Stimulated activated CD8-positive, alpha-beta memory T cell treated with anti-CD3 and anti-CD28 coated beads, Interleukin-12 subunit alpha, Interleukin-12 subunit beta, amount 100 ng/mL, for 1 hour (primary cell): ENCODE measurements at regions not wholly inside any gene's neighbourhood (a gene's known extent, or its start where the extent isn't known, plus 50 kb on each side); places are given as distances from the start of the nearest gene placed in this dataset.

Experiments
- DNase-seq: peaks from one replicate; pipeline ENCODE4 v3.0.0-alpha.2; 2020; ENCODE audit warnings: low read depth

DNA sequence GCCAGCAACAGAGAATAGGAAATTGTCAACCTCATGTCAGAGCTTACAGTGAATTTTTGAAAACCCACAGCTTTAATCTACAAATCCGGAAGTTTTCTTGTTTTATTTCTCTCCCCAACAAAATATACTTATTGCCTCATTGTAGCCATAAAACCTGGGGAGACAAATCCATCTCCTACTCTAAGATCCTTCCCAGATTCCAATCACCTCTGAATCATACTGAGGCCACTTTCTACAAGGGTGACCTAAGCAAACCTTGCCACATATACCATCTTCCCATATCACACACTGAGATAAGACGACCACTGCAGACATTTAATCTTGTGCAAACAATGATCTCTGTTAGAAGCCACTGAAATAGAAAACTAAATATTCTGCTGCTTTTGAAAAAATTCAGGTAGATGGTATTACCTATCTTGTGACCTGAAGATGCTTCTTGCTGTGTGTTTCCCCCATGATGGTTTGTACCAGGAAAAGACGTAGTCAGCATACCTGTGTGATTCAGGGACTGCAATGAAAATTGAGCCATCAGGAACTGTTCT, 171.5 kb upstream of the DUSP10 start:
- no peak for DNase-seq

DNA sequence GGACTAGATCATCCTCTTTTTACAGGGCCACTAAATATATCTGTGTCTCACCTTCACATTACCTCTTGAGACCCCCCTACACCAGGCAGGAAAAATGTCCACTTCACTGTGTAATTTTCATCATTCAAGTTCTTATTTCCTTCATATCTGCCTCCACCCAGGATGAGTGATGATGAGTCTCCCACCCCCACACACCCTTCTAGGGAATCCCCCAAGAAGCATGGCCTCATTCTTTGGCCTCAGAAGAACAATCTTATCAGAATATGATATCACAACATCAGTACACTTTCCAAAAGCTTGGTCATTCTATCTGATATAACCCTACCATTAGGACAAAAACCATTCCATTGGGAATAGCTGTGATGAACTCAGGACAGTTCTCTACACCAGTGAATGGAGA, 170.3 kb upstream of the DUSP10 start:
- DNase-seq, result no peak

DNA sequence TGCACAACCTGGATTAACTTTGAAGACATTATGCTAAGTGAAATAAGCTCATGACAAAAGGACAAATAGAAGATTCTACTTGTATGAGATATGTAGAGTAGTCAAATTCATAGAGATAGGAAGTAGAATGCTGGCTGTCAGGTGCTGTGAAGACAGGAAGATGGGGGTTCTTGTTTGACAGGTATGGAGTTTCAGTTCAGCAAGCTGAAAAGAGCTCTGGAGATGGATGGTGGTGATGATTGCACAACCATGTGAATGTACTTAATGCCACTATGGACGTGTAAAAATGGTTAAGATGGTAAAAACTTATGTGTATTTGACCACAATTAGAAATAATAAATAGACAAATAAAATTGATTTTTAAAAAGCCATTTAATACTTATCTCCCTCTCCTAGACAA, 169.8 kb upstream of the DUSP10 start:
- DNase-seq, result no peak

DNA sequence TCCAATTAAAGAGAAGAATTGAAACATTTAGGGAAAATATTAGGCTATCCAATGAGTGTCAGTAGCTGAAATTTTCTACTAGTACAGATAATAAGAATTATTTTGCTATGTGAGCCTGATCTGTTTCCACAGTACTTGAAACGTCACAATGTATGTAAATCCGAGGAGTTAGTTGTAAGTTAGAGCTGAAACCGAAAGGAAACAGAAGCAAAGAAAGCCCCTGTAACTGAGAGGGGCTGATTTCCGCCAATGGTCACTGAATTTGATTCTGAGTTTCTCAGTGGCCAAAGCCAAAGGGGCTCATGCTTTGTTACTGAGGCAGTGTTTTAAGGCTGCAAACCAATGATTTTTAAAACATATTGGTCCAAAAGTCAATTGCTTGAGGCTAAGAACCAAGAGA, 168.3 kb upstream of the DUSP10 start:
- DNase-seq, result no peak

DNA sequence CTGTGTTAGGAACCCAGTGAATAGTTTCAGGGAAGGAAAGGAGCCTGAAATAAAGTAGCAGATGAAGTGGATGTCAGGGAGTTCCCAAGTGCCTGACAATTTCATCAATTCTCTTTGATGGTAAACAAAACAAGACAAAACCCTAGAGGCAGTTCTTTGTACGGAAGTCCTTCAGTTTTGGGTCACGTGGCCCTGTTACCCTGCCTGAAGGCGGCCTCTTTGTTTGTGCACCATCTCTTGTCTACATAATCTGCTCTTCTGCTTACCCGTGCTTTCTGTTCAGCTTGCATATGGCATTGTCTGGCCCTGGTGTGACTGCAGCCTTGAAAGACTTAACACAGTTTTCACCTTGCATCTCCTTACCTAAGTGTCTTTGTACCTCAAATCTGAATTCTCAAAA, 166.7 kb upstream of the DUSP10 start:
- no peak for DNase-seq

DNA sequence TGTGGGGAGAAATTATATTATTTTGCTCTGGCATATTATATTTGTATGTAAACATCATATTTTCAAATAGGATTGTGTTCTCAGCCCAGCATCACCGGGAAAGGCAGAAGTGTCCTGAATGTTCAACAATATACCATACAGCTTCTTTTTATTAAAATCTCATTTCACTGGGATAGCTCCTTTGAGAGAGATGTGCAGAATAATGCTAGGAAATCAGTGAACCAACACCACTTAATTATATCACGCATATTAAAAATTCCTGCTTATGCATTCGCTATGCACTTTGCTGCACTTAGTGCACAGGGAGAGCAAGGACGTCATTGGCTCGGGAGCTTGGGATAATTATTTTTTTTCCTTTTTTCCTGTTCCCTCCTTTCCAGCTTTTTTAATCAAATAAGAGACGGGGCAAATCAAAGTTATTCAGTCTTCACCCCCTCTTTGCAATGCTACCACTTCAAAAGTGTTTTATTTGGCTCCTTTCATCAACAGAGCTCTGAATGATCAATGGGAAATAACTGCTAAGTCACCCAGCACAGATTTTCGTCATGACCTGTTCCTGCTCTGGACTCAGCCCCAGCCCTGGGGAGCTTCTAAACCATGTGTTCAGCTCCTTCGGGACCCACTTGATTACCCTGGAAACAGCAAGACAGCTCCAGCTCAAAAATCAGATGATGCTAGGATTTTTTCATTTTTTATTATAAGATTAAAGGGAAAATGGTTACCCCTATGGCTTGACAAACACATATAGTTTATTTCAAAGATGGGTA, 165.5 kb upstream of the DUSP10 start:
- no peak for DNase-seq

DNA sequence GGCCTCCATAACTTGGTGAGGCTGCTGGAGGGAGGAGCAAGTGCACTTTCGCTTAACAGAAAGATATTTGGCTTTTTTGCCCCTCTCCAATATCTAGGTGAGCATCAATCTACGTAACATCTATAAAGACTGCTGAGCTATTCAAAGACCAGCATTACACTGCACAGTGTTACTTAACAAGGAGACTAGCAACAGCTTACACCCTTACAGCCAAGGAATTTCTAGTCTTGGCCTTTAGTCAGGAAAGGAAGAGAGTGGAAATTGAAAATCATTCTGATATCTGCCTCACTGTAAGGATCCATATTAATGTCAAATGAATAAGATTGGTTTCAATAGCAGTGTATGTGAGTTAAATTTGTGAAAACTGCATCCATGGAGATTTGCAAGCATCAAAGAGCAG, 163.9 kb upstream of the DUSP10 start:
- no peak for DNase-seq

DNA sequence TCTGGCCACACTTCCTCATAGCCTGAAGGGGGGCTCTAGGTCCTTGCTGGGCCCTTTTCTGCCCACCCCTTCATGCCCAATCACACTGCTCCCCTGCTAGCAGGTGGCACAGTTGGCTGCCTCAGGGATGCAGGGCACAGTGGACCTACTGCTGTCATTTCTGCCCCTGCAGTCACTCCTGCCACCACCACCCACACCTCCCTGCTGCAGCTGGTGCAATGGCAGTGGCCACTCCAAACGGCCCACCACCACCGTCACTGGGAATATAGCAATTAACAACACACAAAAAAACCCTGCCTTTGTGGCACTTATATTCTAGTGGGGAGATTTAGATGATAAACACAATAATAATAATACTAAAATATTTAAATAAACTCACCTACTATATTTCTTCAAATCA, 162.4 kb upstream of the DUSP10 start:
- DNase-seq, result no peak

DNA sequence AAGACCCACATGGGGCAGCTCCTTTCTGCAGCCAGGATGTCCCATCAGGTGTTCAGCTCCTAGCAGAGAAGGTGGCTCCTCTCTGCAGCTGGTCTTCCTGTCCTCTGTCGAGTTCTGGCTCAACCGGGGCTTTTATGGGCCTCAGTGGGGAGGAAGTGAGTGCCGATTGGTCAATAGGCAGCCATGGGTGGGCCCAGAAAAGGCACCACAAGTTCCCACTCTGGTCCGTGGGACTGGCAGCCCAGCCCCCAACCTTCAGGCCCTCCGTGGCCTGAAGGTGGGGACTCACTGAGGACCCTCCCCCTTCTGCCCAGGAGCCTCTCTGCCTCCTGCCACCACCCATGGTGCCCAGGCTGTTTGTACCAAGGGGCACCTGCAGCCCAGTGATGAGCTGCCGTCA, 161.7 kb upstream of the DUSP10 start:
- DNase-seq, result no peak

DNA sequence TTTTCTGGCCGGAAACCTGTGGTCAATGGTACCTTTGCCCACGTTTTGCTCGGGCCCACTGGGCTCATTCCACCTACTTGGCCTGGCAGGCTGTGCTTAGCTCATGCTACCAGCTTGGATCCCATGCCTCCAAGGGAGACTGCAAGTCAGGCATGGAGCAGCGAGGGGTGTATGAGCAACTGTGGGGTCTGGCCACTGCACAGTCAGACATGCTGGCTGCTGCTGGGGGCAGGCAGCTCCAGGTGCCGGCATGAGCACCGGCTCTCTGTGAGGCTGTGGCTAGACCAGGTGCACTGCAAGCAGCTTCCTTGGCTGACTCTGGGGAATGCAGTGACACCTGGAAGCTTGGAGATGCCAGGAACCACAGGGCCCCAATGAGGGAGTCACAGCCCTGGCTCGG, 161.1 kb upstream of the DUSP10 start:
- no peak for DNase-seq

DNA sequence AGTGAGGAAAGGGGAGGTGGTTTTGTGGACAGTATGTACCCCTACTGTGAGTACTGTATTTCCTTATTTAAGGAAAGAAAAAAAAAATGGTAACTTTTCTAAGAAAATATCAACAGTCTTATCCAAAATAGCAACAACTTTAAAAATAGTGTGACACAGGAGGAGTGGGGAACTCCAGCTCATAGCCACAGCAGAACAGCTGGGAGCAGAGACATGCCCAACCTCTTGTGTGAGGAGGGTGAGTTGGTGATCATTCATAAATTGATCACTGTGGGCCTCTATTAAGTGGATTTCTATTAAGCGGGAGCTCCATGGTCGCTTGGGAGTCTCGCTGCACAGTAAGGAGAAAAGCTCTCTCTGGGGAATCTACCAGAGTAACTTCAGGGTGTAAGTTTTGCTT, 158.8 kb upstream of the DUSP10 start:
- DNase-seq, result no peak

DNA sequence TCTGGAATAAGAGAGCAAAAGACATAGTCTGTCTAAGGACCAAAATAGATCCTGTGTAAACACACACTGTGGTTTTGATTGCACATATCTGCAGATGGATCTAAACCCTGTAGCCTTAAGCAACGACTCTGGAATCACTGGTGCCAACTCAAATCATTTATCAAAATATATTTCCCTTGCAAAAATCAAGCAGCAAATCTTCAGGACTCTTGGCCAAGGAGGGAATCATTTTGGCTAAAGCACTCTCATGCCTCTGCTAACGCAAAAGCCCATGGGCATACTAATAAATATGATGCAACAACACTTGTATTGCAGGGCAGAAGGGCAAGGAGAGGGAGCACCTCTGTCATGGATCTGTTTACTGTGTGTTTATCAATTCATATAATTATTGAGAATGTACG, 155.4 kb upstream of the DUSP10 start:
- DNase-seq, result no peak

DNA sequence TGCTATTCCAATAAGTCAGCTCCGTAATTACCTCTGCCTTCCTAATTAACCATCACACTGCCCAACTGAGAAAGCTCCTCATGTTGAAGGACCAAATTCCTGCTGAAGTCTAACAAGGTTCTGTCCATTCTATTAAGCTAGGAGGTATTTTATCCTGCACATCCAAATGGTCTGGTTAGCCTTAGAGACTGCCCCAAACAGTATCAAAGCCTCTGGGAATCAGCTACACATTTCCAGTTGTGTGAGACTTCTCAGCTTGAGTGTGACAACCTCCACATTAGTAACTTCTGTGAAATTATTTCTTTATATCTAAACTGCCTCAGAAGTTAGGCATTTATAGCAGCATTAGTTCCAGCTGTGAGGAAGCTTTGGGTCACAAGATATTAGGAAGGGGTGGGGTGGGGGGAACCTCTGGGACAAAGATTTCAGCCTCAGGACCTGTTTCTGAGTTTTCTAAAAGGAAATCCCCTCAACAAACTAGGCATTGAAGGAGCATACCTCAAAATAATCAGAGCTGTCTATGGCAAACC, 150.5 kb upstream of the DUSP10 start:
- no peak for DNase-seq

DNA sequence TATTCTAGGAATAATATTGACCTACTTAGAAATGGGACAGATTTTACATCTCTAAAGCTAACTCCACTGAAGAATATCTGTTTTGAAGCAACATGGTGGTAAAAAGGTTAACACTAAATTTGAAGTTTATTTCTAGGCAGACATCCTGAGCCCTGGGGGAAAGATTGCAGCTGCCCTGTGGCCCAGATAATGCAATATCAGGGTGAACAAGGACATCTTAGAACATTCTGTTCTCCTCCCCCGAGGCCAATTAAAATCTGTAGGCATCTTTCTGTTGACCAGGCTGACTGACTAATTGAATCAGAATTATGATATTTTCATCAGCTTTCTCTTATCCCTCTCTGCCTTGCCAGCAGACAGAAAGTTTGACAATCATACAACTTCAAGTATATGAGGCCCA, 149.8 kb upstream of the DUSP10 start:
- DNase-seq, result no peak

DNA sequence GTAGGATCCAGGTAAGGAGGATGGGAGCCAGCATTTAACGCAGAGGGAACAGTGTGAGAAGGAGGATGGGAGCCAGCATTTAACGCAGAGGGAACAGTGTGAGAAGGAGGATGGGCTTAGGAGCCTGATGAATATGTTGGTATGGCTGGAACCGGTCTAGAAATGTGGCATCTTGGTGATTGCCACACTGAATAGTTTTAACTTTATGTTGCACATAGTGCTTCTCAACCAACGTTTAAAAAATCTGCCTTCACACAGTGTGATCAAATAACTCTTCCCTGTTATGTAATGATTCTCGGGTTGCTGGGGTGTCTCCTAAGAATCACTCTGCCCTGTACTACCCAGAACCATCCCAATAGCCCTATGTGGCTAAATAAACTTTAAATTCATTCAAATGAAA, 146.9 kb upstream of the DUSP10 start:
- no peak for DNase-seq

DNA sequence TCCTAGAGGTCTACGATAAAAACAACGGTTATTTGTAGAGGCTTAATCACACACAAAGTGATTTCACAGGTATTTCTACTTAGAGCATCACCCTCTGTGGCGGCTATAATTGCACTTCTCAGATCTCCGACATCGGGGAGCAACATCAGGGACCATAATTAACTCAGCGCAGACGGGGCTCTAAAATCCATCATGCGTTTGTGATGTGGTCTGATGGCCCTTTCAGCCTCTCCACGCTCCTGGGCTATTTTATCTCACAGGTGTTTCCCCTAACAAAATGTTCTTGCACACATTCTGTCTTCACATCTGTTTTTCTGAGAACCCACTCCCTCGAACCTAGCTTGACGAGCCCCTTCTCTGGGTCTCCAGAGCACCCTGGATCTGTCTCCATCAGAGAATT, 146.3 kb upstream of the DUSP10 start:
- no peak for DNase-seq

DNA sequence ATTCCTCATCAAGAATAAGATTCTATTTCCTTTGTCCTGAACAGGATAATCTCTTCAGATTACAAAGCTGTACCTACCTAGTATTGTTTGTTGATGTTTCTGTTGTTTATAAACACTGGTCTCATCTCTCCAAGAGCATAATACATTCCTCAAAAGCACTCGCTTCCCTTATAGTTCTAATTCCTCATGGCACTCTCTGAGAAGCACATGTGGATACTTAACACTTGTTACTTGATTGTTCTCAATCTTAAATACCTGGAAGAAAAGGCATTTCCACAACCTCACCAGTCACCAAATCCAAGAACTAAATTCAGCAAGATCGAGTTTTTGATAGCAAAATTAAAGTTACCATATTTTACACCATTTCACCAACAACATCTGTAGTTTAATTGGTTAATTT, 145.9 kb upstream of the DUSP10 start:
- DNase-seq, result no peak

DNA sequence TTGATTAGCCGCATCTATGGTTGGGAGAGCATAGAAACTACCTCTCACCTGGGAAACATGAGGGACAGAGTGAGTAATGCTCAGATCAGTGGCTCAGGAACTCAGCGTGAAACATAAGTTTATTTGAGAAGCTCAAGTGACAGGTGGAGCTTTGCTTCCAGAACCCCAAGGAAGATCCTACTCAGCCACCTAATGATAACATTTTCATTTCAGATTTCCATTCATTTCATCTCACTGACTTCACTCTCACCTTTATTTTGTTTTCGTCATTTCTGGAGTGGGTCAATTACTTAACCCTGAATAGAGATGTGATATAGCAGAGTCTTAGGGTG, 145.5 kb upstream of the DUSP10 start:
- no peak for DNase-seq

DNA sequence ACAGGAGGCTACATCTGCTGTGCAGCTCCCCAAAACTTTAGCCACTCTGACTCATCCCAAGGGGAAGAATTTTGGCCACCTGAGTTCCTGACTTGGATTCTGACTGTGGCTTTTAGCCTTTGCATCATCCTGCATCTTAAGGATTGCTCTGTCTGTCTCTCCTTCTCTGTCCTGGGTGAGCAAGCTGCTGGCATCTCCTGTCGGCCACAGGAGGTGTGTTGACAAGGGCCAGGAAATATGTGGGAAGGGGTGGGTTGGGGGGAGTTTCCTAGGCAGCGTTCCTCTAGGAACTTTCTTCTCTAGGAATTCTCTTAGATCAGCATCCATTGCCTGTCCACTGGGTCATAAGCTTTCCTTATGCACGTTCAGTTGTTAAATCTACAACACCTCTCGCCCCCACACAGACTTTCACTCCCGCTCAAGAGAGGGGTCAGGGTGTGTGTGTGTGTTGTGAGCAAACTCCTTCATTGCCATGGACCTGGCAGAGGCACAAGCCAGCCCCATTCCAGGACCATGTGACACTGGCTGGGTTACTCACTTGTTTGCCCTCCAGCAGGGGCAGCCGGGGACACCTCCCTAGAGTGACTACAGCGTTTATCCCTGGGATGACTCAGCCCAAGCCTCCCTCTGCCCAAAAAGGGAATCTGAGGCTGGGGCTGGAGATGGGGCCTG, 145.0 kb upstream of the DUSP10 start:
- DNase-seq, result no peak

DNA sequence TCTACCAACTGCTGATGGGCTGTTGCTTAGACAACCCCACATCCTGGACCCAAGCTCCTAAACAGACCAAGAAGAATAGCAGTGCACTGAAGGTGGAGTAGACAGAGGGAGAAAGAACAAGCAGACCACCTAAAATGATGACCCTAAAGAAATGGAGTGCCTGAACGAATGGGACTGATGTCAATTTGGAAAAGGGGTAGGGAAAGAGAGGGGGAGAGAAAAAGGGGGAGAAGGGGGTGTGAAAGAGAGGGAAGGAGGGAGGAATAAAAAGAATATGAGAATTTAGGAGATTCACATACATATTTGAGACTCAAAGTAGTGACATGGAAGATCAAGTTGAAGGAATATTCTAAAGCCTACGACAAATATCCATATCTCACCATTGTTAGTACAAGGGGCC, 144.4 kb upstream of the DUSP10 start:
- no peak for DNase-seq

DNA sequence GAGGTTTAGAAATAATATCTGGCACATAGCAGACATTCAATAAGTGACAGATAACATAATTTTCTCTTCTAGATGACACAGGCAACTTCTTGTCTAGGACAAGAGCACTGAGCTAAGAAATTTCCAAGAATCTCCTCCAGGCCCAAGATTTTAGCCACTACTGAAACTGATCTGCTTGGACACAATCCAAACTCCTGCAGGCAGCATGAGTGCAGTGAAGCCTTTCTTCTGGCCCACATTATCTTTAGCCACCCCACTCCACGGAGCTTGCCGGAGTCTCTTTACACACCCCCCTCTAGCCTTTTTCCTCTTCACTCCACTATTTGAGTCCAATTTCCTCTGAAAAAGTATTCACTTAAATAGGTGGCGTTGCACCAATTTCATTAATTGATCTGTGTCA, 142.9 kb upstream of the DUSP10 start:
- DNase-seq, result no peak

DNA sequence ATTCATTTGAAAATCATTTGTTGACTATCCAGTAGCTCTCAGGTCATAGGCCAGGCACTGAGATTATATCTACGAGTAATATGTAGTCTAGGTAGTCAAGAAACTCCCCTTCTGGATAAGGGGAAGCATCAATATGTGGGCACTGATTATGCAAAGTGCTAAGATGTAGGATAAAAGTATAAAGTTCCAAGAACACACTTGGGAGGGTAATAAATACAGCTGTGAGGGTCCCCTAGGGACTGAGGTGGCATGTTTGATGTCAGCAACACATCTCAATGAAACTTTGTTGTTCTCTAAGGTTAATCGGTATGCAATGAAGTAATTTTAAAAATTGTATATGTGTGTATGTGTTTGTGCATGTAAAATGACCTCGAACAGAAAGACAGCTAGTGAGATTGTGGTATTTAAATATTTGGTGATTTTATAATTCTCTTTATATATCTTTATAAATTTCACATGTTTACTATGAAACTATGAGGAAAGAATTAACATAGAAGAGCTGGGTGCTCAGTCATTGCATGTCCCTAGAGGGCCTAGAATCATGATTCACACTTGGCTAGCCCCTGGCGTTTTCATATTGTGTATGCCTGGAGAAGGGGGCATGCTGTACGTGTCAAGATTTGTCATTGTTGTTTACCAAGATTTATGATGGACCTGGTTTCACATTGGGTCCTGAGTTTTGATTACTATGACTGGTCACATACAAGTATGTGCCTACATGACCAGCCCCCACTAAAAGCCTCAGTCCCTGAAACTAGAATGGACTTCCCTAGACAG, 140.1 kb upstream of the DUSP10 start:
- no peak for DNase-seq

DNA sequence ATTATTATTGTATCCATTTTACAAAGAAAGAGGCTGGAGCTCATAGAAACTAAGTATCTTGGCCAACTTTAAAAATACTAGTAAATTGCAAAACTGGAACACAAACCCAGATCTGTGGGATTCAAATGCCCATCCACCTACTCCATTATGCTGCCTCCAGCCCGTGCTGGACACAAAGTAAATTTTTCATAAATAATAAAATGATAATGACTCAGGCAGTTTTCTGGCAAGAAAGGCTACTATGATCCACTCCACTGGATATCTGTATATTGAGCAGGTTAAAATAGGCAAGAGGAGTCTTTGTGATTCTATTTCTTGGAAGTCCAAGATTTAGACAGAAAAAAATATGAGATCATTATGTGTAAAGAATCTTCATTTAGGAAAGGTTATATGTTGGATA, 138.3 kb upstream of the DUSP10 start:
- DNase-seq, result no peak
